ENCODE measurements at regions not wholly inside any gene's neighbourhood (a gene's known extent, or its start where the extent isn't known, plus 50 kb on each side); places are given as distances from the start of the nearest gene placed in this dataset.

DNA sequence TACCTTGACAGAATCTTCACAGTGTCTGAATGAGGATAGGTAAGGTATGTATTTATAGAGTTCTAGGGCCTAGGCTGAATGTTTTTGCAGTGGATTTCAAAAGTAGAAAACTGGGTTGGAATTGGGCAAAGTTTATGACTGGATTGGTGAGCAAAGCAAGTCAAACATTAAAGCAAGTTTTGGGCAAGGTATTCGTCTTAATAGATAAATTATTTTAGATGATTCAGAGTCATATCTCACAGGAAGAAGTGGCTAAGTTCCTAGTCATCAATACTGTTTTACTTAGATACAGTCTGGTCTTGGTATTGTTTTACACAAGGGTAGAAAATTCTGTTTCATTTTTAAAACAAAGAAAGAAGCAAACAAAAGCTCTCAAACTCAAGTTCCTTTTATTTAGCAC is 284.1 kb upstream of the EPHA7 start:
- no peaks in the 10 kb centered on the region for H3K27me3 ChIP-seq (ENCODE audit: control insufficient read depth in 4 of 4, insufficient read depth in 4 of 4, low read length in 3 of 4)
- TF ChIP-seq RXRA (IDR thresholded peaks at IDR 0.05) (no peak), RAD21 (IDR thresholded peaks at IDR 0.05) (no peak), HNF4A (conservative IDR thresholded peaks at IDR 0.05) (no peak)
- TF ChIP-seq, protein P1, sequence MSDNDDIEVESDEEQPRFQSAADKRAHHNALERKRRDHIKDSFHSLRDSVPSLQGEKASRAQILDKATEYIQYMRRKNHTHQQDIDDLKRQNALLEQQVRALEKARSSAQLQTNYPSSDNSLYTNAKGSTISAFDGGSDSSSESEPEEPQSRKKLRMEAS (IDR thresholded peaks at IDR 0.05), result no peak
- peaks cover 0 to 6% (median 0%) of the 10 kb centered on the region in 4 donors for H3K9me3 ChIP-seq (ENCODE audit: control insufficient read depth in 4 of 4, low read length in 3 of 4)
- no peak overlapping the region for H3K4me3 ChIP-seq (ENCODE audit: low read depth in 1 of 3, low read length in 3 of 3)
- no peak overlapping the region for H3K9ac ChIP-seq (ENCODE audit: low read depth in 1 of 2, low read length in 2 of 2)
- no peak for DNase-seq (ENCODE audit: low spot score)
- no peaks in the 10 kb centered on the region for H3K4me1 ChIP-seq (ENCODE audit: control insufficient read depth in 4 of 4, insufficient read depth in 4 of 4, low read length in 3 of 4)
- H3K36me3 ChIP-seq (ENCODE audit: control insufficient read depth in 4 of 4, insufficient read depth in 3 of 4, low read depth in 1 of 4, low read length in 3 of 4), result no peaks in the 10 kb centered on the region
- H3K27ac ChIP-seq (ENCODE audit: low read depth in 1 of 2, low read length in 2 of 2), result no peak overlapping the region
- WGBS, result 46% methylated on average over 1 of the region's 1 CpG

DNA sequence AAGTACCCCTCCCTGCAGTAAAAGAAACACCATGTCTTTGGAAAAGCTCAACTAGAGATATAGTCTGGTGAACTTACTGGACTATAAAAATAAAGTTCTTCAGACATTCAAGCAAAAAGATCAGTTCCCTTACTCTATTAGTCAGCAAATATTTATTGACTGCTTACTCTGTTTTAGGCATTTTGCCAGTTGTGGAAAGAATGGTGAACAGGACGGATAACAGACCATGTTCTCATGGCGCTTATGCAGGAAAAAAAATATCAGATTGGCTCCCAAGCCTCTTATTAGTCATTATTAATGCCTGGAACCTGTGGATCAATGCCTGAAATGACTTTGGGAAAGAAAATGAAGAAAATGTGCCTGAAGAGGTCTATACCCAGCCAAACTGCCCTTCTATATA is 282.2 kb upstream of the EPHA7 start:
- DNase-seq (ENCODE audit: low spot score), result no peak
- TF ChIP-seq NR2F2 (IDR thresholded peaks at IDR 0.05) (no peak), FOXA1 (IDR thresholded peaks at IDR 0.05) (no peak), HNF4G (IDR thresholded peaks at IDR 0.05) (no peak), RAD21 (IDR thresholded peaks at IDR 0.05) (no peak), SP1 (IDR thresholded peaks at IDR 0.05) (no peak), HNF4A (conservative IDR thresholded peaks at IDR 0.05) (no peak), FOXA2 (IDR thresholded peaks at IDR 0.05) (no peak), RXRA (IDR thresholded peaks at IDR 0.05) (no peak), JUND (IDR thresholded peaks at IDR 0.05) (no peak), GABPA (IDR thresholded peaks at IDR 0.05 in 1 of 2, conservative IDR thresholded peaks at IDR 0.05 in 1 of 2) (no peak), EGR1 (IDR thresholded peaks at IDR 0.05; ENCODE audit: low read depth in 2 of 2) (no peak), TAF1 (conservative IDR thresholded peaks at IDR 0.05) (no peak)
- TF ChIP-seq, protein P2, sequence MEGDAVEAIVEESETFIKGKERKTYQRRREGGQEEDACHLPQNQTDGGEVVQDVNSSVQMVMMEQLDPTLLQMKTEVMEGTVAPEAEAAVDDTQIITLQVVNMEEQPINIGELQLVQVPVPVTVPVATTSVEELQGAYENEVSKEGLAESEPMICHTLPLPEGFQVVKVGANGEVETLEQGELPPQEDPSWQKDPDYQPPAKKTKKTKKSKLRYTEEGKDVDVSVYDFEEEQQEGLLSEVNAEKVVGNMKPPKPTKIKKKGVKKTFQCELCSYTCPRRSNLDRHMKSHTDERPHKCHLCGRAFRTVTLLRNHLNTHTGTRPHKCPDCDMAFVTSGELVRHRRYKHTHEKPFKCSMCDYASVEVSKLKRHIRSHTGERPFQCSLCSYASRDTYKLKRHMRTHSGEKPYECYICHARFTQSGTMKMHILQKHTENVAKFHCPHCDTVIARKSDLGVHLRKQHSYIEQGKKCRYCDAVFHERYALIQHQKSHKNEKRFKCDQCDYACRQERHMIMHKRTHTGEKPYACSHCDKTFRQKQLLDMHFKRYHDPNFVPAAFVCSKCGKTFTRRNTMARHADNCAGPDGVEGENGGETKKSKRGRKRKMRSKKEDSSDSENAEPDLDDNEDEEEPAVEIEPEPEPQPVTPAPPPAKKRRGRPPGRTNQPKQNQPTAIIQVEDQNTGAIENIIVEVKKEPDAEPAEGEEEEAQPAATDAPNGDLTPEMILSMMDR (IDR thresholded peaks at IDR 0.05; ENCODE audit: low read depth, low read length, missing input control), result no peak
- TF ChIP-seq, protein P1 (IDR thresholded peaks at IDR 0.05), result no peak
- TF ChIP-seq, protein P3, sequence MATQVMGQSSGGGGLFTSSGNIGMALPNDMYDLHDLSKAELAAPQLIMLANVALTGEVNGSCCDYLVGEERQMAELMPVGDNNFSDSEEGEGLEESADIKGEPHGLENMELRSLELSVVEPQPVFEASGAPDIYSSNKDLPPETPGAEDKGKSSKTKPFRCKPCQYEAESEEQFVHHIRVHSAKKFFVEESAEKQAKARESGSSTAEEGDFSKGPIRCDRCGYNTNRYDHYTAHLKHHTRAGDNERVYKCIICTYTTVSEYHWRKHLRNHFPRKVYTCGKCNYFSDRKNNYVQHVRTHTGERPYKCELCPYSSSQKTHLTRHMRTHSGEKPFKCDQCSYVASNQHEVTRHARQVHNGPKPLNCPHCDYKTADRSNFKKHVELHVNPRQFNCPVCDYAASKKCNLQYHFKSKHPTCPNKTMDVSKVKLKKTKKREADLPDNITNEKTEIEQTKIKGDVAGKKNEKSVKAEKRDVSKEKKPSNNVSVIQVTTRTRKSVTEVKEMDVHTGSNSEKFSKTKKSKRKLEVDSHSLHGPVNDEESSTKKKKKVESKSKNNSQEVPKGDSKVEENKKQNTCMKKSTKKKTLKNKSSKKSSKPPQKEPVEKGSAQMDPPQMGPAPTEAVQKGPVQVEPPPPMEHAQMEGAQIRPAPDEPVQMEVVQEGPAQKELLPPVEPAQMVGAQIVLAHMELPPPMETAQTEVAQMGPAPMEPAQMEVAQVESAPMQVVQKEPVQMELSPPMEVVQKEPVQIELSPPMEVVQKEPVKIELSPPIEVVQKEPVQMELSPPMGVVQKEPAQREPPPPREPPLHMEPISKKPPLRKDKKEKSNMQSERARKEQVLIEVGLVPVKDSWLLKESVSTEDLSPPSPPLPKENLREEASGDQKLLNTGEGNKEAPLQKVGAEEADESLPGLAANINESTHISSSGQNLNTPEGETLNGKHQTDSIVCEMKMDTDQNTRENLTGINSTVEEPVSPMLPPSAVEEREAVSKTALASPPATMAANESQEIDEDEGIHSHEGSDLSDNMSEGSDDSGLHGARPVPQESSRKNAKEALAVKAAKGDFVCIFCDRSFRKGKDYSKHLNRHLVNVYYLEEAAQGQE (IDR thresholded peaks at IDR 0.05), result no peak
- TF ChIP-seq, protein P4, sequence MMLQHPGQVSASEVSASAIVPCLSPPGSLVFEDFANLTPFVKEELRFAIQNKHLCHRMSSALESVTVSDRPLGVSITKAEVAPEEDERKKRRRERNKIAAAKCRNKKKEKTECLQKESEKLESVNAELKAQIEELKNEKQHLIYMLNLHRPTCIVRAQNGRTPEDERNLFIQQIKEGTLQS (IDR thresholded peaks at IDR 0.05), result no peak
- TF ChIP-seq, protein P5, sequence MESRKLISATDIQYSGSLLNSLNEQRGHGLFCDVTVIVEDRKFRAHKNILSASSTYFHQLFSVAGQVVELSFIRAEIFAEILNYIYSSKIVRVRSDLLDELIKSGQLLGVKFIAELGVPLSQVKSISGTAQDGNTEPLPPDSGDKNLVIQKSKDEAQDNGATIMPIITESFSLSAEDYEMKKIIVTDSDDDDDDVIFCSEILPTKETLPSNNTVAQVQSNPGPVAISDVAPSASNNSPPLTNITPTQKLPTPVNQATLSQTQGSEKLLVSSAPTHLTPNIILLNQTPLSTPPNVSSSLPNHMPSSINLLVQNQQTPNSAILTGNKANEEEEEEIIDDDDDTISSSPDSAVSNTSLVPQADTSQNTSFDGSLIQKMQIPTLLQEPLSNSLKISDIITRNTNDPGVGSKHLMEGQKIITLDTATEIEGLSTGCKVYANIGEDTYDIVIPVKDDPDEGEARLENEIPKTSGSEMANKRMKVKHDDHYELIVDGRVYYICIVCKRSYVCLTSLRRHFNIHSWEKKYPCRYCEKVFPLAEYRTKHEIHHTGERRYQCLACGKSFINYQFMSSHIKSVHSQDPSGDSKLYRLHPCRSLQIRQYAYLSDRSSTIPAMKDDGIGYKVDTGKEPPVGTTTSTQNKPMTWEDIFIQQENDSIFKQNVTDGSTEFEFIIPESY (IDR thresholded peaks at IDR 0.05), result no peak
- WGBS, result 59% methylated on average over 2 of the region's 2 CpGs
- Histone ChIP-seq H3K4me1 (ENCODE audit: control insufficient read depth in 4 of 4, insufficient read depth in 4 of 4, low read length in 3 of 4) (no peaks in the 10 kb centered on the region), H3K4me3 (ENCODE audit: low read depth in 1 of 3, low read length in 3 of 3) (no peak overlapping the region), H3K27ac (ENCODE audit: low read depth in 1 of 2, low read length in 2 of 2) (no peak overlapping the region), H3K27me3 (ENCODE audit: control insufficient read depth in 4 of 4, insufficient read depth in 4 of 4, low read length in 3 of 4) (no peaks in the 10 kb centered on the region), H3K9ac (ENCODE audit: low read depth in 1 of 2, low read length in 2 of 2) (no peak overlapping the region), H3K9me3 (ENCODE audit: control insufficient read depth in 4 of 4, low read length in 3 of 4) (no peaks in the 10 kb centered on the region), H3K36me3 (ENCODE audit: control insufficient read depth in 4 of 4, insufficient read depth in 3 of 4, low read depth in 1 of 4, low read length in 3 of 4) (no peaks in the 10 kb centered on the region)
